ENCODE measurements at regions not wholly inside any gene's neighbourhood (a gene's known extent, or its start where the extent isn't known, plus 50 kb on each side); places are given as distances from the start of the nearest gene placed in this dataset.

DNA sequence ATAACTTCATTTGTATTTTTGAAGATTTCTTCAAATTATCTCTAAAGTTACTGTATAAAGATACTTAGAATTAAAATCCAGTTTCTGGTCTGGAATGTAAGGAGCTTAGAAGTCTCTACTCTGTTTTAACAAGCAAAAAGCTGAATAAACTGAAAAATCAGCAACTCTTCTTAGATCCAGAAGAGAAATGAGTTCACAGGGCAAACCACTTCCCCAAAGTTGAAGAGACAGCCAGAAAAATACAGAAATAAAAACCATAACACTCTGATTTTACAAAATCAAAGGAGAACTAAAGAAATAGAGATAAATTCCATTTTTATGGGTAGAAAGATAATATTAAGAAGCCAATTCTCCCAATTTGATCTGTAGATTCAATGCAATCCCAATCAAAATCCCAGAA, 1166.8 kb downstream of the ADGRL3 start:
- Histone ChIP-seq H3K4me3 (no peak overlapping the region), H3K36me3 (no peaks in the 10 kb centered on the region), H3K27ac (no peak overlapping the region), H3K27me3 (no peaks in the 10 kb centered on the region), H3K4me1 (no peaks in the 10 kb centered on the region), H3K9me3 (no peaks in the 10 kb centered on the region)
- TF ChIP-seq, protein P1, sequence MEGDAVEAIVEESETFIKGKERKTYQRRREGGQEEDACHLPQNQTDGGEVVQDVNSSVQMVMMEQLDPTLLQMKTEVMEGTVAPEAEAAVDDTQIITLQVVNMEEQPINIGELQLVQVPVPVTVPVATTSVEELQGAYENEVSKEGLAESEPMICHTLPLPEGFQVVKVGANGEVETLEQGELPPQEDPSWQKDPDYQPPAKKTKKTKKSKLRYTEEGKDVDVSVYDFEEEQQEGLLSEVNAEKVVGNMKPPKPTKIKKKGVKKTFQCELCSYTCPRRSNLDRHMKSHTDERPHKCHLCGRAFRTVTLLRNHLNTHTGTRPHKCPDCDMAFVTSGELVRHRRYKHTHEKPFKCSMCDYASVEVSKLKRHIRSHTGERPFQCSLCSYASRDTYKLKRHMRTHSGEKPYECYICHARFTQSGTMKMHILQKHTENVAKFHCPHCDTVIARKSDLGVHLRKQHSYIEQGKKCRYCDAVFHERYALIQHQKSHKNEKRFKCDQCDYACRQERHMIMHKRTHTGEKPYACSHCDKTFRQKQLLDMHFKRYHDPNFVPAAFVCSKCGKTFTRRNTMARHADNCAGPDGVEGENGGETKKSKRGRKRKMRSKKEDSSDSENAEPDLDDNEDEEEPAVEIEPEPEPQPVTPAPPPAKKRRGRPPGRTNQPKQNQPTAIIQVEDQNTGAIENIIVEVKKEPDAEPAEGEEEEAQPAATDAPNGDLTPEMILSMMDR (IDR thresholded peaks at IDR 0.05), result no peak
- TF ChIP-seq POLR2AphosphoS5 (IDR thresholded peaks at IDR 0.05) (no peak), EP300 (IDR thresholded peaks at IDR 0.05; ENCODE audit: low read depth) (no peak), POLR2A (IDR thresholded peaks at IDR 0.05) (no peak)
- no peak for DNase-seq
- intact Hi-C loops (cut with DNase I; ENCODE audit: low total_unique reads), result no loop called here
- in situ Hi-C loops (cut with MboI; ENCODE audit: low pct_ligation_motif_present in 1 of 4, low pct_unique_long_range_greater_than_20kb in 1 of 4, low sequenced_read_pairs in 3 of 4), result no loop called here

DNA sequence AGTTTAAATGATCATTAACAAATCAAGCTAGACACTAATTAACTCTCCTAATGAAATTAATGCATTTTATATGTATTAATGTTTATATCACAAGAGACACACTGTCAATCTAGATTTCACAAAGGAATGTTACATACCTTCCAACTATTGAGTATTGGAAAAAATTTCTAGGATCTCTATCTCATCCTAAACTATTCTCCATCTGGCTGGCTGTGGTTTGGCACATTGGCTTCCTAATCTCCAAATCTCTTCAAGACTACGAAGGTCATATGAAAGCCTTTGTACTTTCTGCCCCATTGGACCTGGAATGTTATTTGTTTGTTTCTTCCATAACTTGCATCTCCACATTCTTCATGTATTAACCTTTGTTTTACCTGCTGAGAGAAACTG, 1160.0 kb downstream of the ADGRL3 start:
- no peak for TF ChIP-seq POLR2A (IDR thresholded peaks at IDR 0.05)
- TF ChIP-seq EP300 (IDR thresholded peaks at IDR 0.05; ENCODE audit: low read depth), result no peak
- TF ChIP-seq POLR2AphosphoS5 (IDR thresholded peaks at IDR 0.05), result no peak
- TF ChIP-seq, protein P1 (IDR thresholded peaks at IDR 0.05), result no peak
- WGBS, 2 donors (ENCODE audit: low coverage in 1 of 2), result 49 to 56% methylated on average over 1 of the region's 1 CpG
- in situ Hi-C loops (cut with MboI; ENCODE audit: low pct_ligation_motif_present in 1 of 4, low pct_unique_long_range_greater_than_20kb in 1 of 4, low sequenced_read_pairs in 3 of 4), result no loop called here

DNA sequence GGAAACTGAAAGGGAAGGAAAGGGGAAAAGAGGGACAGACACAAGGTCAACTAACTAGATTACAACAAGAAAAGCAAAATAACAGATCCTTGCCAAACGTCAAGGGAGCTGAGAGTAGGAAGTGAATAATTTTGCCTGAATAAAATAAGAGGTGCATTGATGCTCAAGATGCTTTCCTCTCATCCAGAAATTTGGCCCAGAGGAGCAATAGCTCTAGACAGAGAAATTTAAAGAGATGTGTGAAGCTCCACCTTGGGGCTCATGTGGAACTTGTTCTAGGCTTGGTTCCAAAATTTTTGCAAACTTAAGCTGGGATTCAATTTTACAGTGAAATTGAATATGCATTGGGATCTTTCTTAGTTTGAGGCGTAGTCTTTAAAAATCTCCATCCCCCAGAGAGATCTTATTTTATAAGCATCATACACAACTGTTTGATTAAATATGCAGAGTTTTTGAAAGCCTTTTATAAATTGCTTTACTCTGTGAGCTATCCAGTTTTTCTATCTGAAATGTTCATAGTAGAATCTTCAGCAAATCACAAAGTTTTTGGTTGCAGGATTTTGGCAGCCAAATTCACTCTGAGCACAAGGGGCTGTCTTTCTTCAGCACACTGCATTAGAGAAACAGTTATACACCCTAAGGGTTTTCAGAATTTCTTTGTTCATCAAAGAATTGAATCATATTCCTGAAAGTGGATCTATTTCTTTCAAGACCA, 1159.5 kb downstream of the ADGRL3 start:
- in situ Hi-C loops (cut with MboI; ENCODE audit: low pct_ligation_motif_present in 1 of 4, low pct_unique_long_range_greater_than_20kb in 1 of 4, low sequenced_read_pairs in 3 of 4), result no loop called here
- Histone ChIP-seq H3K9me3 (no peaks in the 10 kb centered on the region), H3K4me3 (no peak overlapping the region), H3K36me3 (no peaks in the 10 kb centered on the region), H3K27ac (no peak overlapping the region), H3K4me1 (no peaks in the 10 kb centered on the region), H3K27me3 (no peaks in the 10 kb centered on the region)
- WGBS, 2 donors (ENCODE audit: low coverage in 1 of 2), result 63 to 69% methylated on average over 2 of the region's 2 CpGs
- intact Hi-C loops (cut with DNase I; ENCODE audit: low total_unique reads), result no loop called here
- no peak for TF ChIP-seq POLR2A (IDR thresholded peaks at IDR 0.05)
- TF ChIP-seq EP300 (IDR thresholded peaks at IDR 0.05; ENCODE audit: low read depth), result no peak
- TF ChIP-seq POLR2AphosphoS5 (IDR thresholded peaks at IDR 0.05), result no peak
- TF ChIP-seq, protein P1 (IDR thresholded peaks at IDR 0.05), result no peak
- DNase-seq, result no peak

More for the DNA sequence above, 1160.0 kb downstream of the ADGRL3 start:
- no peaks in the 10 kb centered on the region for H3K4me1 ChIP-seq
- no peak overlapping the region for H3K4me3 ChIP-seq
- intact Hi-C loops (cut with DNase I; ENCODE audit: low total_unique reads), result no loop called here
- H3K9me3 ChIP-seq, result no peaks in the 10 kb centered on the region
- no peaks in the 10 kb centered on the region for H3K27me3 ChIP-seq
- H3K27ac ChIP-seq, result no peak overlapping the region
- H3K36me3 ChIP-seq, result no peaks in the 10 kb centered on the region
- DNase-seq, result no peak

DNA sequence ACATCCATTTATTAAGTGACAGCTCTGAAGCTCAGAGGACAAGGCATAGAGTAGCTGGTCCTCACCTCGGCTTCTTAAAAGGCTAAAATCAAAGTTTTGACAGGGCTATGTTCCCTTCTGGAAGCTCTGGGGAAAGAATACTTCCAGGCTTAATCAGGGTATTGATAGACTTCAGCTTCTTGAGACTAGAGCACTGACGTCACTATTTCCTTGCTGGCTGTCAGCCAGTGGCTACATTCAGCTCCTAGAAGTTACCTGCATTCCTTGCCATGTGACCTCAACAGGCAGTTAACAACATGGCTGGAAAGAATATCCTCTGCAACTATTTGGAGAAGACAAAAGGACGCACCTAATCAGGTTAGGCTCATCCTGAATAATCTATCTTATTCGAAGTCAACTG, 1144.8 kb downstream of the ADGRL3 start:
- H3K4me1 ChIP-seq, result no peaks in the 10 kb centered on the region
- intact Hi-C loops (cut with DNase I; ENCODE audit: low total_unique reads) (no loop called here), in situ Hi-C loops (cut with MboI; ENCODE audit: low pct_ligation_motif_present in 1 of 4, low pct_unique_long_range_greater_than_20kb in 1 of 4, low sequenced_read_pairs in 3 of 4) (no loop called here)
- 71 to 80% methylated on average over 1 to 4 of the region's 4 CpGs for WGBS, 2 donors (ENCODE audit: low coverage in 1 of 2)
- no peak for DNase-seq
- no peak overlapping the region for H3K27ac ChIP-seq
- no peaks in the 10 kb centered on the region for H3K27me3 ChIP-seq
- no peaks in the 10 kb centered on the region for H3K36me3 ChIP-seq
- TF ChIP-seq POLR2AphosphoS5 (IDR thresholded peaks at IDR 0.05) (no peak), EP300 (IDR thresholded peaks at IDR 0.05; ENCODE audit: low read depth) (no peak), POLR2A (IDR thresholded peaks at IDR 0.05) (no peak)
- TF ChIP-seq, protein P1 (IDR thresholded peaks at IDR 0.05), result no peak
- H3K4me3 ChIP-seq, result no peak overlapping the region
- peaks cover 7 to 10% of the 10 kb centered on the region in 2 donors for H3K9me3 ChIP-seq
